ENCODE measurements at regions not wholly inside any gene's neighbourhood (a gene's known extent, or its start where the extent isn't known, plus 50 kb on each side); places are given as distances from the start of the nearest gene placed in this dataset.

DNA sequence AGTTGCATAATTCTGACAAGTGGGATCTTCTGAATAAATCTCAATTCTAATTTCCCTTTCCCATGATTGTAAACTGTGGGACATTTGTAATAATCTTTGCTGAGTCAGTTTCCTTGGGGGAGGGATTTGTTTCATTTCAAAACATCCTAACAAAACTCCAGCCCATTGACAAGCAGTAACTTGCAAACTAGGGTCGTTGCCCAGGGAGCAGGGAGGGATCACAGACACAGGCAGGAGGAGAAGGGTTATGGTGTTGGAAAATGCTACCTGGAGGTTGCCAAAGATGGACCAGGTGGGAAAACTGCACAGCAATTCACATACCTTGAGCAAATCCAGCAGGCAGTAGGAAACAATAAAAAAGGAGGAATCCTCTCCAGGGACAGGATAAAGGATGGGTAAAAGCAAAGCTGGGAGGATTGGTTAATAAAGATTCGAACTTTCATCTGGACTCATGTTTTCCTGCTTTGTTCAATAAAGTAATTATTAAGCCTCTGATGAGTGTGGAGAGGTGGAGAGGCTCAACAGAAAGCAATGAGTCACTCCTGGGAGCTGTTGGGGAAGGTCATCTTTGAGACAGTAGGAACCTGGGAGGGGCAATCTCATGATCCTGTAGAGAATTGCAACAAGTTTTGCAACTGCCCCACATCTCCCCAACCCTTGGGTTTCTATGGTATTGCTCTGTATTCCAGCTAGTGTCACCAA, 87.3 kb upstream of the AKIRIN2 start:
- TF ChIP-seq, protein P1, sequence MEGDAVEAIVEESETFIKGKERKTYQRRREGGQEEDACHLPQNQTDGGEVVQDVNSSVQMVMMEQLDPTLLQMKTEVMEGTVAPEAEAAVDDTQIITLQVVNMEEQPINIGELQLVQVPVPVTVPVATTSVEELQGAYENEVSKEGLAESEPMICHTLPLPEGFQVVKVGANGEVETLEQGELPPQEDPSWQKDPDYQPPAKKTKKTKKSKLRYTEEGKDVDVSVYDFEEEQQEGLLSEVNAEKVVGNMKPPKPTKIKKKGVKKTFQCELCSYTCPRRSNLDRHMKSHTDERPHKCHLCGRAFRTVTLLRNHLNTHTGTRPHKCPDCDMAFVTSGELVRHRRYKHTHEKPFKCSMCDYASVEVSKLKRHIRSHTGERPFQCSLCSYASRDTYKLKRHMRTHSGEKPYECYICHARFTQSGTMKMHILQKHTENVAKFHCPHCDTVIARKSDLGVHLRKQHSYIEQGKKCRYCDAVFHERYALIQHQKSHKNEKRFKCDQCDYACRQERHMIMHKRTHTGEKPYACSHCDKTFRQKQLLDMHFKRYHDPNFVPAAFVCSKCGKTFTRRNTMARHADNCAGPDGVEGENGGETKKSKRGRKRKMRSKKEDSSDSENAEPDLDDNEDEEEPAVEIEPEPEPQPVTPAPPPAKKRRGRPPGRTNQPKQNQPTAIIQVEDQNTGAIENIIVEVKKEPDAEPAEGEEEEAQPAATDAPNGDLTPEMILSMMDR (conservative IDR thresholded peaks at IDR 0.05; ENCODE audit: low read length): no peak
- no peak for TF ChIP-seq EZH2phosphoT487 (IDR thresholded peaks at IDR 0.05; ENCODE audit: borderline replicate concordance, low read depth, low read length)
